ENCODE measurements at regions not wholly inside any gene's neighbourhood (a gene's known extent, or its start where the extent isn't known, plus 50 kb on each side); places are given as distances from the start of the nearest gene placed in this dataset.

DNA sequence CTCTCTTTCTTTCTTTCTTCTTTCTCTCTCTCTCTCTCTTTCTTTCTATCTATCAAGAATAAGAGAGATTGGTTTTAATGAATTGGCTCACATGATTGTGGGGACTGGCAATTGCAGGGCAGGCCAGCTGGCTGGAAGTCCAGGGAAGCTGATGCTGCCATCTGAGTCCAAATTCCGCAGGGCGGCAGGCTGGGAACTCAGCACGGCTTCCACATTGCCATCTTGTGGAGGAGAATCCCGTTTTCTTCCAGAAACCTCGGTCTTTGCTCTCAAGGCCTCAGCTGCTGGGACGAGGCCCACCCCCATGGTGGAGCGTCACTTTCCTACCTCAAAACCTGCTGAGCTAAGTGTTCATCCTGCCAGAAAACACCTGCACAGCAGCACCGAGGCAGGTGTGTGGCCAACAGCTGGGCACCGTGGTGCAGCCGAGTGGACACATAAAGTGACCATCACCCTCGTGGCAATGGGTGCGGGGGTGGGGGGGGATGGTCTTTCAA lies 58.8 kb upstream of the SLCO4A1 start:
- DNase-seq, result no peak

DNA sequence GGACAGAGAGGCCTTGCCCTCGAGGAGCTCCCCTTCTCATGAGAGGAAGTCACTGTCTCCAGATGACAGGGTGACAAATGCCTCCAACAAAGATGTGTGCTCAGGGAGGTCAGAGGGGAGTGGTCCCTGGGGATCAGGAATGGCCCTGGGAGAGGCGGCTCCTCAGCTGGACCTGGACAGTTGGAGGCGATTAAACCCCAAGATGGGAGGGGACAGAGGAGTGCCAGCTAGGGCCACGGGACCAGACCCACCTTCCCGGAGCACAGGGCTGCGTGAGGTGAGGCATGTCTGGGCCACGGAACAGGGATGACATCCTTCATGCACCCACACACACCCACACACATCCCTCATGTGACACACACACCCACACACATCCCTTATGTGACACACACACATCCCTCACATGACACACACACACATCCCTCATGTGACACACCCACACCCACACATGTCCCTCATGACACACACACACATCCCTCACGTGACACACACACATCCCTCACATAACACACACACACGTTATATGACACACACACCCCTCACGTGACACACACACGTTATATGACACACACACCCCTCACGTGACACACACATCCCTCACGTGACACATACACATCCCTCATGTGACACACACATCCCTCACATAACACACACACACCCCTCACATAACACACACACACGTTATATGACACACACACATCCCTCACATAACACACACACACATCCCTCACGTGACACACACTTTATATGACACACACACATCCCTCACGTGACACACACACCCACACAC lies 57.4 kb upstream of the SLCO4A1 start:
- no peak for DNase-seq

GRCh38 chr20:62585461-62585970 lies 56.8 kb upstream of the SLCO4A1 start:
- DNase-seq, result no peak

GRCh38 chr20:62586799-62587198 lies 55.5 kb upstream of the SLCO4A1 start:
- DNase-seq, result no peak

- DNase-seq, result no peak
Observed at GRCh38 chr20:62587757-62588402, 54.4 kb upstream of the SLCO4A1 start.

DNA sequence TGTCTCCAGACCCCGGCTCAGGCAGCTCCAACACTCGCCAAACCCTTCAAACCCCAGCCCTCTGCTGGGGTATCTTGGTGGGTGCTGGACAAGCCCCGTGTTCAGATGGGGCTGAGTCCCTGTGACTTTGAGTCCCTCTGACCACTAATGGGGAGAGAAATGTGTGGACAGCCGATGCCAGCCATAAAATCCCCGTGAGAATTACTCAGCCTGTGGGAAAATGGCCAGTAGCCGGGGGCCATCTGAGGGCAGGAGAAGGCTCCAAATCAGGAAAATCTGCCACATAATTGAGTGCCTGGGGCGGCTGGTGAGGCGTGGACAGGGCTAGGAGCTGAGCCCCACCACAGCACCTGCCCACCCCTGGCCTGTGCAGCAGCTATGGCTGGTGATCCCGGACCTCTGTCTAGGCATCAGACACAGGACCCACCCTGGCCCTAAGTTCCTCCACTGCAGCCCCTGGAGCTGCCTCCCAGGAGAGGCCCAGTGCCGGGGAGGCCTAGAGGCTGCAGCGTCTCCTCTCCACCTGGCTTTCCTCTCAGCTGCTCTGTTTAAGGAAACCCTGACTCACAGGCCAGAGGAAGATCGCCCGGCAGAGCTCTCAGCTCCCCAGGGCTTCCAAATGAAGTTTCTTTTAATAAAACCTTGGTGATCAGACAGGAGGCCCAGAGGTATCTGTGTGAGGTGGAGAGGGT lies 53.7 kb upstream of the SLCO4A1 start:
- DNase-seq, result no peak

DNA sequence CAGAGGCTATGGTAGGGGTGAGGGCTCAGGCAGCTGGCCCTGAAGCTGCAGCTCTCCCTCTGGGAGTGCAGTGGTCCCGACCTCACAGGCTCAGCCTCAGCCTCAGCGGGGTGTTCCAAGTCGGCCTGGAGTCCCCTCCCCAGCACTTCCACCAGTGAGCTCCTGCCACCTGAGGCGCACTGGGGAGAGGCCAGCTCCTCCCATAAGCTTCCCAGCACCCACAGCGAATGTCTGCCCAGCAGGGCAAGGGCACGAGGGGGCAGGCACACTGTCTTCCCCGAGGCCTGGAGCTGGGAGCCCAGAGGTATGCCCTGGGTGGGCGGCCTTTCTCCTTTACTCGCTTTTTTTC lies 53.2 kb upstream of the SLCO4A1 start:
- no peak for DNase-seq

DNA sequence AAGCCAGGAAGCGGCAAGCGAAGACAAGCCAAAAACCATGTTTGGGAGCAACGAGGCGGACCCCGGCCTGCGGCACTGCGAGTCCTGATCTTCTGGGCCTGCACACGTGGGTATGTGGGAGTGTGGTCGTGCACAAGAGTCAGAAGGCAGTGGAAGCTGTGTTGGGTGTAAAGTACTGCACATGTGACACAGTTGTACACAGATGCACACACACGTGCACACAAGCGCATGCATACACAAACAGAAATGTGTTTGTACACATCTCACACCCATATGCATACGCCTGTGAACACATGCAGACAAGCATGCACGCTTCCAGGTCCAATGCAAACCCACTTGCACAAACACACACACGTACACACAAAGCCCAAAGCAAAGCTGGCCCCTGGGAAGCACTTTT lies 52.6 kb upstream of the SLCO4A1 start:
- DNase-seq, result no peak

GRCh38 chr20:62590309-62591121 lies 51.8 kb upstream of the SLCO4A1 start:
- no peak for DNase-seq

- no peak for DNase-seq
Observed at GRCh38 chr20:62591122-62591468, 51.2 kb upstream of the SLCO4A1 start.

DNA sequence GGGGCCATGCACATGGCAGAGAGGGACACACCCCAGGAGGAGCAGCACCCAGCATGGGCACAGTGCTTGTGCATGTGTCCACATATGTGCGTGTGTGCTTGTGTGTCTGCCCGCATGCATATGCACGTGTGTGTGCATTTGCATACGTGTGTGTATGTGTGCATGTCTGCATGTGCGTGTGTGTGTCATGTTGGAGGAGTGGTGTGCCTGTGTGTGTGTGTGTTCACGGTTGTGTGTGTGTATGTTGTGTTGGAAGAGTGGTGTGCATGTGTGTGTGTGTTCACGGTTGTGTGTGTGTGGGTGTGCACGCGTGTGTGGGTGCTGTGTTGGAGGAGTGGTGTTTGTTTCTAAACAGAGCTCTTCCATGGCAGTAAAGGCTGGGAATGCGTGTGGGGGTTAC lies 50.7 kb upstream of the SLCO4A1 start:
- no peak for DNase-seq
